T47D (cell line): ENCODE measurements at regions not wholly inside any gene's neighbourhood (a gene's known extent, or its start where the extent isn't known, plus 50 kb on each side); places are given as distances from the start of the nearest gene placed in this dataset.
"Not testable (repeated sequence)": the region's sequence is repeated elsewhere in the genome, so short reads cannot be mapped to it uniquely, and the experiment has no call there.

Experiments
- DNase-seq, 2 experiments: peaks; one replicate each; pipeline versions ENCODE4 v3.0.0 to v3.0.0-alpha.2; 2011 to 2012; ENCODE audit warnings: low read depth in 1 of 2, low spot score in 1 of 2
- JUND ChIP-seq: IDR thresholded peaks from 2 replicates; pipeline ENCODE4 v1.6.1; 2012; ENCODE audit warnings: low read depth
- in situ Hi-C: cut with HindIII; loops from 2 replicates; pipeline ENCODE4 v1.10.0; 2016; ENCODE audit warnings: low sequenced_read_pairs, low pct_unique_long_range_greater_than_20kb

DNA sequence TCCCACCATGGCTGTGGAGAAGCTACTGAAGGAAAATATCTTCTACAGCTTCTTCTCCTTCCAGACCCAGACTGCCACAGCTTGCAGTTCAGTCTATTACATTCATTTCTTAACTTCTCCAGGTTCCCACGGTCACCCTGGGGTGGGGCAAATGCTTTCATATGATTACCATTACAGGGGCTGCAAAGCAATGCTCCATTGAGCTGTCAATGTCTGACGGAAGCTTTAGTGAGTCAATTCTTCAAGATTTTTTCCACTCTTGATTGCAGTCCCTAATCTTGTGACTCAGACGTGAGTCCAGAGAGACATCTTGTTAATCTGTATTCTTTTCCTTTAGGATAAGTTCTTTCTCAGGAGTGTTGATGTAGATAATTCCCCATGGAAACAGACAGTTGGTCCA is 233.4 kb upstream of the DDI1 start:
- TF ChIP-seq JUND: no peak
- in situ Hi-C loops: no loop called here

DNA sequence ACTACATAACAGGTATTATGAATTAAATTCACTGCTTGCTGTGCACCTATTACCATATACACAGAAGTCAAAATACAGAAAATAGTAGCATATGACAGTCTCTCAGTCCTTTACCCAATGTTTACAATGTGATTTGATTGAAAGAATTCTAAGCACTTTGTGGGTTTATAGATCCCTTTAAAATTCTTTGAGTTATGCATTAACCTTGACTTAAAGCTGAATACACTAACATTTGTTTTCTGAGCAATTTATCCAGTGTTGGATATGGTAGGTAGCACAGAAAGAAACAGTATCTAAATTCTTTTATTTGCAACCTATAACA is 230.8 kb upstream of the DDI1 start:
- in situ Hi-C loops: no loop called here

More for the DNA sequence above, 233.4 kb upstream of the DDI1 start:
- DNase-seq: no peak

DNA sequence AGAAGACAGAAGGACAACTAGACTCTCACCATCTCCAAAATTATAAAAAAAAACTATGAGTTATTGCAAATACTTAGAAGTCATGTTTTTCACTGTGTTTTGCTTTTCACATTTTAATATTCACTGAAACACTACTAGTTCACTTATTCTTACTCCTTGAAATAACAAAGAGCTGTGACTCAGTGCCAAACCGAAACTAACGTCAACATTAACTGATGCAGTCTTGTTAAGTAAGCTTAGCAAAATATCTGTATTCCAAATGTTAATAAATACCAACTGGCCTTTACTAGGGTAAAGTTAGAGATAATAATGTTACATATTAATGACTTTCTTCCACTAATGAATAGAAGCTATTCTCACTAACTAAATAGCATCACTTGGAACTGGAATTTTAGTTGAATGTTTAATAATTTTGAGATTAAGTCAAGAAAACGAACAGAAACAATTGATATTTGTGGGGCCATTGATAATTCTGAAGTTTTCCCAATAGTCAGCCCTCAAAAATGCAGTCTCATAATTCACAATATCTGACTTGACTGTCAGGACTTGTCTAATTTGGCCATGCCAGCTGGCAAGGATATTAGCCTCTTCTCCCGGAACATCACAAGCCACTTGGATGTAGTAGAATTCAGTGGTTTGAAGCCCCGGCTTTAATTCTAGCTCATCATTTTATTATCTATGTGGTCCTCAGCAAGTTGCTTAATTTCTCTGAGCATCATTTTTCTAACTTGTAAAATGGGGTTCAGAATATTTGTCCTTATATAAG is 230.1 kb upstream of the DDI1 start:
- no peak for TF ChIP-seq JUND

More for the DNA sequence above, 230.8 kb upstream of the DDI1 start:
- DNase-seq: no peak
- TF ChIP-seq JUND: no peak

DNA sequence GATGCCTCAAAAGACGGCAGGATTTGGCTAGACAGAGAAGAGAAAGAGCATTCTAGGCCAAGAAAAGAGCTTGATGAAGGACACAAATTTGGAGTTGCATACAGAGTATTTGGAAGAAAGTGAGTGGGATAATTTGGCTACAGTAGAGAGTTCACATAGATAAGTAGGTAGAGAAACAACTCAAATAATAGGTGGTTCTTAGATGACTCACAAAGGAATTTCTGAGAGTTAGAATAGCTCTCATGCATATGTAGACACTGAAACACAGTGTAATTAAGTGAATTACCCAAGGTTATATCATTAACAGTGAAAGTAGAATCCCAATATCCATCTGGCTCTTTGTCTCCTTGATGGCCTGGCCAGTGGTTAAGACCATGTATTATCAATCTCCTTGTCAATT is 228.6 kb upstream of the DDI1 start:
- DNase-seq: no peak
- no peak for TF ChIP-seq JUND
- in situ Hi-C loops: no loop called here

More for the DNA sequence above, 230.1 kb upstream of the DDI1 start:
- in situ Hi-C loops: no loop called here
- no peak for DNase-seq

DNA sequence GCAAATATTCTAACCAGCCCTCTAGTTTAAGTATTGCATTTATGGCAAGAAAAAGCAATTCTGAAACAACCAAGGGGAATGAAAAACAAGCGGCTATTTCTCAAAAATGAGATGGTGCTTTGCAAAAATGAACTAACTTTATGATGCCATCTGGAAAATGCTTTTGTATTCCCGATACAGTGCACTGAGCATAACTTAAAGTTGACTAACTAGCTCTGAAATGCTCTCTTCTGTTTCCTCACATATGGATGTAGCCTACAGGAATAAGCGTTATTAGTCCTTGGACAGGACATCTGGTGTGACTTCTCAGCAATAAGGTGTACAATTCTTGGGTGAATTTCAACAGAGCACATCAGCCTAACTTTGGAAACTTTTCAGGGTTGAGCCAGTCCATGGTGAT is 228.2 kb upstream of the DDI1 start:
- no peak for DNase-seq
- in situ Hi-C loops: no loop called here
- TF ChIP-seq JUND: no peak

DNA sequence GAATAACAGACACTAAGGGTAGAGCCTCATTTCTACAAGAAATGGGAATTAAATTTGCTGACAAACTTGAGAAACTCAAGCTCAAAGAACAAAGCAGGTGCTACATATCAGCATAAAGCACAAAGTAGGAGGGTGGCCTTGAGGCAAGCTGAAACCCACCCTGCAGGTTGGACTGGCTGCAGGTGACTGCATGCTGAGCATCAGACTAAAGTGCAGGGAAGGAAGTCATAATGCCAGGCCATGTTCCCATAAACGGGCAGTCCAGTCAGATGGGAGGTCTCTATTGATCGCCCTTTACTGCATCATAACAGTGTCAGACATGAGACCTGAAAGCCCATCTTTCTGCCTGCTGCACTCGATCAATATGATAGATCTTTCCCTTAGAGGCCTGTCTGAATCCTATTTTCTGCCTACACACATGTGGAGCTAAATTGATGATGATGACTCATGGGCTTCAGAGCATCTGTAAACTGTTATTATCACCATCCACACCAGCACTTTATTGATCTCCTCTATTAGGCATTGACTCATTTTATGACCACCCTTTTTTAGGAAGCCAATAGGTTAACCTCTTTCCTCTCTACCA is 224.5 kb upstream of the DDI1 start:
- TF ChIP-seq JUND: no peak
- DNase-seq: no peak
- in situ Hi-C loops: no loop called here

DNA sequence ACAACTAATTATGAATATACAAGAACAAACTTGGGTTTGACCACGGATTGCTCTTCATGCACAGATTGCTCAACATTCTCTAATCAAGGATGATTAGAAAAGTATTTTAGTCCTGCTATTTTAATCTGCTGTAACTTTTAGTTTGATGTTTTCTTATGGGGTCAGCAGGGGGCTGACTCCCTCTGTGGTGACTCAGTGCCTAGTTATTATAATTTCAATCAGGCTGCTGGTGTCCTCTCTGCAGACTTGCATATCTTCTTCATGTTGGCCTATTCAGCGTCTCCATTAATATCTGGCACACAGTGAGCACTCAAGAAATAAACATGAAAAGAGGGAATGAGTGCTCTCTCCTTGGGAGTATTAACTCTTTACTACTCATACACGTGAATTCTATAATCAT is 223.8 kb upstream of the DDI1 start:
- no peak for DNase-seq
- in situ Hi-C loops: no loop called here
- TF ChIP-seq JUND: no peak

DNA sequence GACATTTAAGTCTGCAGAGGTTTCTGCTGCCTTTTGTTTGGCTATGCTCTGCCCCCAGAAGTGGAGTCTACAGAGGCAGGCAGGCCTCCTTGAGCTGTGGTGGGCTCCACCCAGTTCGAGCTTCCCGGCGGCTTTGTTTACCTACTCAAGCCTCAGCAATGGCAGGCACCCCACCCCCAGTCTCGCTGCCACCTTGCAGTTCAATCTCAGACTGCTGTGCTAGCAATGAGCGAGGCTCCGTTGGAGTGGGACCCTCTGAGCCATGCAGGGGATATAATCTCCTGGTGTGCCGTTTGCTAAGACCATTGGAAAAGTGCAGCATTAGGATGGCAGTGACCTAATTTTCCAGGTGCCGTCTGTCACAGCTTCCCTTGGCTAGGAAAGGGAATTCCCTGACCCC is 216.1 kb upstream of the DDI1 start:
- in situ Hi-C loops, DNase-seq: not testable (repeated sequence)

DNA sequence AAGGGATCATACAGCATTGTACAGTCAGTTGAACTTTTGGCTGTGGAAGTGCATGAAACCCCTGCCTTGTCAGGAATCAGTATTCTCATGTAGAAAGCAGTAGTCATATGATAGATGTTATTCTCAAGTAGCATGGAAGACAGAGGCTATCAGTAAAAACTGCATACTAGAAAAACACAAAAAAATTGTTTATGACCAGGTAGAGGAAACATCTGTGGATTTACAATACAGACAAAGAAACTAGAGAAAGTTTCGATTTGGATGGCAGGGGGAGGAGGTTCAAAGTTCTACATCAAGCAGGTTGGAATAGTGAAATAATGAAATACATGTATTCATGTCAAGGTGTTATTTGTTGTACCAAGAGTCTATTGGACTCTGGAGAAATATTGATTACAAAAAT is 212.3 kb upstream of the DDI1 start:
- no peak for DNase-seq
- in situ Hi-C loops: no loop called here
- no peak for TF ChIP-seq JUND

DNA sequence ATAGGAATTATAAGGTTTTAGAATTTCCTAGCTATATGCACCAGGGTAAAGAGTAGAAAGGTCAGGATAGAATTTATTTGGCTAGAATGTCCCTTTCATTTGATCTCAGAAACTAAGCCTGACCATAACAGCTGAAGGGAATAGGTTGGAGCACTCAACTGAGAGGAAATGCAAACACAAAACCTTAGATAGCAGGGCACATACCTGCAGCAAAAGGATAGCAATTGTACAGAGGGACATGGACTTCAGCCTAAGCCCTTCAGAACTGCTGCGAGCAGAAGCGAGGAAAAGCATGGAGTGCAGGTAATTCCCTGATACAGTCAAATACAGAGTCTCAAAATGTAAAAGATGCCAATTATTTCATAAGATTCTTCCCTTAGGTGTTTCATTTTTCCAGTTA is 211.0 kb upstream of the DDI1 start:
- in situ Hi-C loops: no loop called here
- TF ChIP-seq JUND: no peak

DNA sequence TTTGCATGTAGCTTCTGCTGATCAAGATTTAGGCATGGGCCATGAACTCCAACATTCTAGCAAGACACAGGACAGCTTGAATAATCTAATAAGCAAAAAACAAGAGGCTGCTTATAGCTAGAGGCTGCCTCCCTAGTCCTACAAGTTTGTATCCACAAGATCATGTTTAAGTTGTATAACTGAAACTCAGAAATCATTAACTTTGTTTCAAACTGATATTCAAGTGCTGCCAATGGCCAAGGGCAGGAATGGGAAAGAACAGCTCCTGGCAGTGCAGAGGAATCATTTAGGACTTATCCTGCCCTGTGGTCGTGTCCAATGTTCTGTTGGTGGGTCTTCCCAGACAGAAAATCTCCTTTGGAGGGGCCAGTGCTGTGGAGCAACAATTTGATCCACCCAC is 209.6 kb upstream of the DDI1 start:
- no peak for TF ChIP-seq JUND
- in situ Hi-C loops: no loop called here
- no peak for DNase-seq

More for the DNA sequence above, 211.0 kb upstream of the DDI1 start:
- DNase-seq: no peak

DNA sequence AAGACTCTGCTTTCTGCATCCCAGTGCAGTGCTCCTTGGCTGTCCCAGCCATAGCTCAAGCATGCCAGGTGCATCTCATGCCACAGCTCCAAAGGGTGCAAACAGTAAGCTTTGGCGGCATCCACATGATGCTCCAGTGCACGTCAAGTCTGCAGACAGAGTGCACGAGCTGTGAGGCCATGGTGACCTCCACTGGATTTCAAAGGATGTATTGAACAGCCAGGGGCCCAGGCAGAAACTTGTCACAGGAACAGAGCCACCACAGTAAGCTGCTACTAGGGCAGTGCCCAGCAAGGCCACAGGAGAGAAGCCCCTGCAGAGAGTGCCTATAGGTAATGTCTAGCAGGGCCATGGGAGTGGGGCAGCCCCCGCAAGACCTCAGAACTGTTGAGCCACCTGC is 206.8 kb upstream of the DDI1 start:
- no peak for TF ChIP-seq JUND

DNA sequence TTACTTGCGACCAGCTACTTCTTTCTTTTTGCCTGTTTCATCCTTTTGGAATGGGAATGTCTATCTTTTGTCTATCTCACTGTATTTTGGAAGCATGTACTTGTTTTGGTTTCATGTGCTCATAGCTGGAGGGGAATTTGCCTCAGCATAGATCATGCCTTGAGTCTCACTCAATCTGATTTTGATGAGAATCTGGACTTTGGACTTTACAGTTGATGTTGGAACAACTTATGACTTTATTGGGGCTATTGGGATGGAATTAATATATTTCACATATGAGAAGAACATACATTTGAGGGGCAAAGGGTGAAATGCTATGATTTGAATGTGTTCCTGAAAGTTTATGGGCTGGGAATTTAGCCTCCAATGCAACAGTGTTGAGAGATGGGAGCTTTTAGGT is 206.2 kb upstream of the DDI1 start:
- no peak for DNase-seq
- in situ Hi-C loops: no loop called here
- TF ChIP-seq JUND: no peak

More for the DNA sequence above, 206.8 kb upstream of the DDI1 start:
- in situ Hi-C loops: no loop called here
- DNase-seq: no peak

DNA sequence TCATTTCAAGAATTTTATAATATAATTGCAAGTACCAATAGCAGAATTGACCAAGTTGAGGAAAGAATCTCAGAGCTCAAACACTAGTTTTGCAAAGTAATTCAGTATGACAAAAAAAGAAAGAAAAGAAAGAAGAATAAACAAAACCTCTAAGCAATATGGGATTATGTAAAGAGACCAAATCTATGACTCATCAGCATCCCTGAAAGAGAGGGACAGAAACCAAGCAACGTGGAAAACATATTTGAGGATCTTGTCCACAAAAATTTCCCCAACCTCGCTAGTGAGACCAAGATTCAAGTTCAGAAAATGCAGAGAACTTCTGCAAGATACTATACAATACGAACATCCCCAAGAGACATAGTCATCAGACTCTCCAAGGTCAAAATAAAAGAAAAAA is 203.7 kb upstream of the DDI1 start:
- TF ChIP-seq JUND: no peak
- DNase-seq: no peak
- in situ Hi-C loops: no loop called here
